ENCODE measurements at regions not wholly inside any gene's neighbourhood (a gene's known extent, or its start where the extent isn't known, plus 50 kb on each side); places are given as distances from the start of the nearest gene placed in this dataset.

GRCh38 chr3:164521644-164522043 lies 556.7 kb downstream of the SI start:
- H3K27ac Mint-ChIP-seq (ENCODE audit: unreplicated experiment), result no peak overlapping the region
- no peak for DNase-seq
- no peak for TF ChIP-seq CTCF (IDR thresholded peaks at IDR 0.05; ENCODE audit: unreplicated experiment)
- BruUV-seq (replicated peaks), result no TSS peak
- H3K36me3 Mint-ChIP-seq (ENCODE audit: insufficient read depth, unreplicated experiment), result no peaks in the 10 kb centered on the region
- intact Hi-C loops (cut with micrococcal nuclease; ENCODE audit: unreplicated experiment), result no loop called here
- peaks cover 13% of the 10 kb centered on the region for H3K9me3 Mint-ChIP-seq (ENCODE audit: low read depth, unreplicated experiment)
- H3K4me1 Mint-ChIP-seq (ENCODE audit: low read depth, unreplicated experiment), result peaks cover 7% of the 10 kb centered on the region
- CTCF ChIA-PET, result no interaction called here
- H3K27me3 Mint-ChIP-seq (ENCODE audit: unreplicated experiment), result no peaks in the 10 kb centered on the region
- no peak overlapping the region for H3K4me3 Mint-ChIP-seq (ENCODE audit: low read depth, unreplicated experiment)

DNA sequence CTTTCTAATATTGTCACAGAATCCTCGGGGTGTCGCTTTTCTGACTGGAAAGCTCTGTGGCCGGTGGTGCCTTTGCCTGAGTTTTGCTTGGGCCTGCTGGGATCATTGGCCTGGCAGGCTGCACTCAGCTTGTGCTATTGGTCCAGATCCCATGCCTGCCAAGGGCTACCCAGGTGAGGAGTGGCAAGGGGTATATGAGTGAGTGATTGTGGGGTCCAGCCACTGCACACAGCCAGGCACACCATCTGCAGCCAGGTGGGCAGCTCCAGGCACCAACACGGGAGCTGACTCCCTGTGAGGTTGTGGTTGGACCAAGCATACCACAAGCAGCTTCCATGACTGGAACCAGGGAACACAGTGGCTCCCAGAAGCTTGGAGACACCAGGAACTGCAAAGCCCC lies 557.2 kb downstream of the SI start:
- no TSS peak for BruUV-seq (replicated peaks)

GRCh38 chr3:164515256-164515655 lies 563.0 kb downstream of the SI start:
- no peaks in the 10 kb centered on the region for H3K9me3 Mint-ChIP-seq (ENCODE audit: low read depth, unreplicated experiment)
- intact Hi-C loops (cut with micrococcal nuclease; ENCODE audit: unreplicated experiment), result no loop called here
- H3K36me3 Mint-ChIP-seq (ENCODE audit: insufficient read depth, unreplicated experiment), result no peaks in the 10 kb centered on the region
- CTCF ChIA-PET, result no interaction called here
- TF ChIP-seq CTCF (IDR thresholded peaks at IDR 0.05; ENCODE audit: unreplicated experiment), result no peak
- no TSS peak for BruUV-seq (replicated peaks)
- H3K27ac Mint-ChIP-seq (ENCODE audit: unreplicated experiment), result no peak overlapping the region
- DNase-seq, result no peak
- no peaks in the 10 kb centered on the region for H3K27me3 Mint-ChIP-seq (ENCODE audit: unreplicated experiment)
- no peak overlapping the region for H3K4me3 Mint-ChIP-seq (ENCODE audit: low read depth, unreplicated experiment)
- H3K4me1 Mint-ChIP-seq (ENCODE audit: low read depth, unreplicated experiment), result no peaks in the 10 kb centered on the region

More for the DNA sequence above, 557.2 kb downstream of the SI start:
- Mint-ChIP-seq H3K4me1 (ENCODE audit: low read depth, unreplicated experiment) (peaks cover 7% of the 10 kb centered on the region), H3K4me3 (ENCODE audit: low read depth, unreplicated experiment) (no peak overlapping the region), H3K36me3 (ENCODE audit: insufficient read depth, unreplicated experiment) (no peaks in the 10 kb centered on the region), H3K9me3 (ENCODE audit: low read depth, unreplicated experiment) (peaks cover 13% of the 10 kb centered on the region), H3K27ac (ENCODE audit: unreplicated experiment) (no peak overlapping the region), H3K27me3 (ENCODE audit: unreplicated experiment) (no peaks in the 10 kb centered on the region)
- CTCF ChIA-PET, result no interaction called here
- intact Hi-C loops (cut with micrococcal nuclease; ENCODE audit: unreplicated experiment), result no loop called here
- no peak for TF ChIP-seq CTCF (IDR thresholded peaks at IDR 0.05; ENCODE audit: unreplicated experiment)
- DNase-seq, result no peak

DNA sequence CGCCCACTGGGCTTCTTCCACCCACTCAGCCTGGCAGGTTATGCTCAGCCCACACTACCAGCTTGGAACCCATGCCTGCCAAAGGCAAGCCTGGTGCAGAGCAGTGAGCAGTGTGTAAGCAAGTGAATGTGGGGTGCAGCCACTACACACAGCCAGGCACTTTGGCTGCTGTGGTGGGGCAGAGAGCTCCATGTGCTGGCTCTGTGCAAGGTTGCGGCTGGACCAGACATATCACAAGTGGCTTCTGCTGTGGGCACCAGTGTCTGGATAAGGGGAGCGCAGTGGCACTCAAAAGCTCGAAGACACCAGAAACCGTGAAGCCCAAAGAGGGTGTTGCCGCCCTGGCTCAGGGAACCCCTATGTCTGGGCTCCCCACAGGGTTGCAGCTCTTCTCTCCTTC lies 563.7 kb downstream of the SI start:
- Mint-ChIP-seq H3K27me3 (ENCODE audit: unreplicated experiment) (no peaks in the 10 kb centered on the region), H3K4me1 (ENCODE audit: low read depth, unreplicated experiment) (no peaks in the 10 kb centered on the region), H3K4me3 (ENCODE audit: low read depth, unreplicated experiment) (no peak overlapping the region), H3K9me3 (ENCODE audit: low read depth, unreplicated experiment) (no peaks in the 10 kb centered on the region), H3K27ac (ENCODE audit: unreplicated experiment) (no peak overlapping the region), H3K36me3 (ENCODE audit: insufficient read depth, unreplicated experiment) (no peaks in the 10 kb centered on the region)
- CTCF ChIA-PET, result no interaction called here
- no TSS peak for BruUV-seq (replicated peaks)
- no peak for TF ChIP-seq CTCF (IDR thresholded peaks at IDR 0.05; ENCODE audit: unreplicated experiment)
- intact Hi-C loops (cut with micrococcal nuclease; ENCODE audit: unreplicated experiment), result no loop called here
- no peak for DNase-seq

DNA sequence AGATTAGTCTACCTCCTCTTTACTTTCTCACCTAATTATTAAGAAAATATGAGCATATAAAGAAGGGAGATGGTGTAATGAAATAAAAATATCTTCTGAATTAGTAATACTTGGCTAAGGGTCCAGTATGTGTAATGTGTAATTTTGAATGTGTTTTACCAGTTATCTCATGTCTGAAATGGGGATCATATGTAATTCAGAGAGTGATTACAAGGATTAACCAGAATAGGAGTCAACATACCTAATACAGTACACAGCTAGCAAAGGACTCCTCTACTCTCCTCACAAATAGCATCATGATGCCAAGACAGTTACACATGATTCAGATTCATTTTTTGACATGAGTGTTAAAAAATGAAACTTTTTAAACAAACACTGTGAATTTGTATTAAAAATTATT lies 570.4 kb downstream of the SI start:
- no peak for TF ChIP-seq CTCF (IDR thresholded peaks at IDR 0.05; ENCODE audit: unreplicated experiment)
- CTCF ChIA-PET, result no interaction called here
- Mint-ChIP-seq H3K4me1 (ENCODE audit: low read depth, unreplicated experiment) (no peaks in the 10 kb centered on the region), H3K36me3 (ENCODE audit: insufficient read depth, unreplicated experiment) (no peaks in the 10 kb centered on the region), H3K27me3 (ENCODE audit: unreplicated experiment) (no peaks in the 10 kb centered on the region), H3K27ac (ENCODE audit: unreplicated experiment) (no peak overlapping the region), H3K9me3 (ENCODE audit: low read depth, unreplicated experiment) (peaks cover 2% of the 10 kb centered on the region), H3K4me3 (ENCODE audit: low read depth, unreplicated experiment) (no peak overlapping the region)
- no TSS peak for BruUV-seq (replicated peaks)
- no peak for DNase-seq
- intact Hi-C loops (cut with micrococcal nuclease; ENCODE audit: unreplicated experiment), result no loop called here

Data from Calu3 (cell line).